H9 (cell line): ENCODE measurements at regions not wholly inside any gene's neighbourhood (a gene's known extent, or its start where the extent isn't known, plus 50 kb on each side); places are given as distances from the start of the nearest gene placed in this dataset.

Experiments
- DNase-seq: peaks from one replicate; pipeline ENCODE4 v3.0.0-alpha.2; 2017
- H2AFZ ChIP-seq: one replicate; pipeline ENCODE4 v1.6.1; 2013; ENCODE audit warnings: mild to moderate bottlenecking, low read length, control low read depth, moderate library complexity
- H2AK5ac ChIP-seq: 2 replicates; pipeline ENCODE4 v1.6.1; 2013; ENCODE audit warnings: low read length, control low read depth, mixed read lengths; ENCODE audit not compliant: insufficient read length
- H2BK120ac ChIP-seq: one replicate; pipeline ENCODE4 v1.6.1; 2013; ENCODE audit warnings: low read depth, mild to moderate bottlenecking, low read length, control low read depth, inconsistent platforms; ENCODE audit not compliant: poor library complexity, severe bottlenecking
- H2BK12ac ChIP-seq: 2 replicates; pipeline ENCODE4 v1.6.1; 2013; ENCODE audit warnings: low read length, control low read depth, mixed read lengths, low read depth; ENCODE audit not compliant: insufficient read length
- H2BK15ac ChIP-seq: 2 replicates; pipeline ENCODE4 v1.6.1; 2013; ENCODE audit warnings: low read depth, low read length, control low read depth
- H2BK20ac ChIP-seq: one replicate; pipeline ENCODE4 v1.6.1; 2013; ENCODE audit warnings: low read depth, mild to moderate bottlenecking, low read length, control low read depth, inconsistent platforms; ENCODE audit not compliant: poor library complexity, severe bottlenecking
- H2BK5ac ChIP-seq: 2 replicates; pipeline ENCODE4 v1.6.1; 2013; ENCODE audit warnings: low read length, control low read depth, mixed read lengths; ENCODE audit not compliant: insufficient read length
- H3K14ac ChIP-seq: 2 replicates; pipeline ENCODE4 v1.6.1; 2013; ENCODE audit warnings: low read length, control low read depth; ENCODE audit not compliant: insufficient read depth
- H3K18ac ChIP-seq: 2 replicates; pipeline ENCODE4 v1.6.1; 2013; ENCODE audit warnings: low read depth, mild to moderate bottlenecking, mixed read lengths, low read length, control low read depth; ENCODE audit not compliant: insufficient read length
- H3K23ac ChIP-seq: 2 replicates; pipeline ENCODE4 v1.6.1; 2013; ENCODE audit warnings: low read length, control low read depth, mixed read lengths, low read depth; ENCODE audit not compliant: insufficient read length
- H3K23me2 ChIP-seq: 2 replicates; pipeline ENCODE4 v1.6.1; 2013; ENCODE audit warnings: low read depth, mild to moderate bottlenecking, mixed read lengths, low read length, control low read depth; ENCODE audit not compliant: insufficient read length, poor library complexity, severe bottlenecking
- H3K27ac ChIP-seq: 2 replicates; pipeline ENCODE4 v1.5.1; 2013; ENCODE audit warnings: low read length, control low read depth, mixed read lengths, low read depth; ENCODE audit not compliant: insufficient read length
- H3K27me3 ChIP-seq: 2 replicates; pipeline ENCODE4 v1.6.1; 2013; ENCODE audit warnings: low read length, control low read depth, inconsistent platforms; ENCODE audit not compliant: insufficient read depth
- H3K4ac ChIP-seq: 2 replicates; pipeline ENCODE4 v1.6.1; 2013; ENCODE audit warnings: low read depth, mild to moderate bottlenecking, control low read depth, inconsistent platforms, low read length, moderate library complexity
- H3K4me1 ChIP-seq: 2 replicates; pipeline ENCODE4 v1.6.1; 2013; ENCODE audit warnings: low read length, control low read depth, inconsistent platforms; ENCODE audit not compliant: insufficient read depth
- H3K4me2 ChIP-seq: 2 replicates; pipeline ENCODE4 v1.6.1; 2013; ENCODE audit warnings: low read length, control low read depth, mixed read lengths; ENCODE audit not compliant: insufficient read length, insufficient read depth
- H3K56ac ChIP-seq: 2 replicates; pipeline ENCODE4 v1.6.1; 2013; ENCODE audit warnings: low read depth, mild to moderate bottlenecking, mixed read lengths, low read length, control low read depth; ENCODE audit not compliant: insufficient read length
- H3K79me1 ChIP-seq: 2 replicates; pipeline ENCODE4 v1.6.1; 2013; ENCODE audit warnings: low read depth, mild to moderate bottlenecking, moderate library complexity, low read length, control low read depth, inconsistent platforms; ENCODE audit not compliant: insufficient read depth, poor library complexity, severe bottlenecking
- H3K79me2 ChIP-seq: 2 replicates; pipeline ENCODE4 v1.6.1; 2013; ENCODE audit warnings: low read length, control low read depth, inconsistent platforms; ENCODE audit not compliant: insufficient read depth
- H3K9ac ChIP-seq: 2 replicates; pipeline ENCODE4 v1.6.1; 2013; ENCODE audit warnings: low read length, control low read depth, mixed read lengths; ENCODE audit not compliant: insufficient read length; ENCODE audit errors: extremely low read depth
- H3K9me3 ChIP-seq: one replicate; pipeline ENCODE4 v1.6.1; 2013; ENCODE audit warnings: low read depth, low read length, inconsistent platforms; ENCODE audit not compliant: control insufficient read depth
- H3T11ph ChIP-seq: one replicate; pipeline ENCODE4 v1.6.1; 2013; ENCODE audit warnings: mild to moderate bottlenecking, low read length, control low read depth, inconsistent platforms
- H4K20me1 ChIP-seq: one replicate; pipeline ENCODE4 v1.6.1; 2013; ENCODE audit not compliant: control insufficient read depth, insufficient read length, insufficient read depth
- H4K5ac ChIP-seq: 2 replicates; pipeline ENCODE4 v1.6.1; 2013; ENCODE audit warnings: low read depth, mild to moderate bottlenecking, mixed read lengths, low read length, control low read depth; ENCODE audit not compliant: insufficient read length
- H4K8ac ChIP-seq: replicated peaks from 2 replicates; pipeline ENCODE4 v1.6.1; 2013; ENCODE audit warnings: low read length, control low read depth, mixed read lengths, low read depth; ENCODE audit not compliant: insufficient read length
- H4K91ac ChIP-seq: 2 replicates; pipeline ENCODE4 v1.6.1; 2013; ENCODE audit warnings: low read depth, mild to moderate bottlenecking, moderate library complexity, mixed read lengths, low read length, control low read depth; ENCODE audit not compliant: insufficient read length
- H3K27ac Mint-ChIP-seq, 3 experiments: 2 replicates in 2 of 3; 3 replicates in 1 of 3; pipeline ENCODE4 v1.8.0; 2020 to 2021; ENCODE audit warnings: mixed read lengths in 3 of 3, mild to moderate bottlenecking in 1 of 3, moderate library complexity in 1 of 3
- H3K27me3 Mint-ChIP-seq: 2 replicates; pipeline ENCODE4 v1.8.0; 2021; ENCODE audit warnings: low read depth, mild to moderate bottlenecking, moderate library complexity, mixed read lengths
- H3K36me3 Mint-ChIP-seq, 3 experiments: 2 replicates in 2 of 3; 3 replicates in 1 of 3; pipeline ENCODE4 v1.8.0; 2020 to 2021; ENCODE audit warnings: low read depth in 3 of 3, mixed read lengths in 3 of 3; ENCODE audit not compliant: insufficient read depth in 1 of 3
- H3K4me1 Mint-ChIP-seq, 2 experiments: 2 replicates each; pipeline ENCODE4 v1.8.0; 2020; ENCODE audit warnings: mixed read lengths in 2 of 2
- H3K4me3 Mint-ChIP-seq, 2 experiments: 2 replicates in 1 of 2; 3 replicates in 1 of 2; pipeline ENCODE4 v1.8.0; 2020 to 2021; ENCODE audit warnings: mild to moderate bottlenecking in 2 of 2, mixed read lengths in 2 of 2, moderate library complexity in 1 of 2
- H3K9me3 Mint-ChIP-seq, 2 experiments: 2 replicates in 1 of 2; 3 replicates in 1 of 2; pipeline ENCODE4 v1.8.0; 2020; ENCODE audit warnings: mild to moderate bottlenecking in 2 of 2, mixed read lengths in 2 of 2, moderate library complexity in 1 of 2
- CTCF ChIP-seq: fragments of 200-600 bp; sonication (generic); conservative IDR thresholded peaks from 3 replicates; pipeline ENCODE4 v1.8.0; 2021; ENCODE audit warnings: antibody characterized with exemption, mild to moderate bottlenecking
- WGBS: extraction: QIAGEN DNeasy Blood & Tissue Kit; methylation state at CpG from one replicate; pipeline ENCODE4 v1.1.7; 2013; ENCODE audit warnings: missing lambda C conversion rate, low lambda C conversion rate, mixed read lengths; ENCODE audit not compliant: insufficient read length; ENCODE audit errors: extremely low coverage; 5-methylcytosine and 5-hydroxymethylcytosine counted together

- H3K23ac ChIP-seq: no peak overlapping the region
- H3K9ac ChIP-seq: no peak overlapping the region
- H2BK20ac ChIP-seq: peak overlapping the region; percentile 15
- H3K4me1 ChIP-seq: peaks cover 2% of the 10 kb centered on the region; the same call in 1 of the 2 replicates
- no peak for TF ChIP-seq CTCF
- Mint-ChIP-seq H3K9me3 (no peaks in the 10 kb centered on the region), H3K4me3 (no peak overlapping the region), H3K27ac (no peak overlapping the region), H3K27me3 (no peaks in the 10 kb centered on the region), H3K36me3 (no peaks in the 10 kb centered on the region), H3K4me1 (peaks cover 30 to 31% of the 10 kb centered on the region in 2 experiments)
- no peak overlapping the region for H2AFZ ChIP-seq
- H3K18ac ChIP-seq: peak overlapping the region; percentile 82
- H4K5ac ChIP-seq: no peak overlapping the region
- H3K9me3 ChIP-seq: no peaks in the 10 kb centered on the region
- no peak overlapping the region for H2BK12ac ChIP-seq
- WGBS: no CpG with 5 or more reads among the region's 1 CpG
- no peaks in the 10 kb centered on the region for H3K23me2 ChIP-seq
- H3K4ac ChIP-seq: no peak overlapping the region
- H3K27me3 ChIP-seq: no peaks in the 10 kb centered on the region
- H3K14ac ChIP-seq: peak overlapping the region; percentile 83; the same call in 1 of the 2 replicates
- no peak for DNase-seq
- no peak overlapping the region for H3T11ph ChIP-seq
- H4K91ac ChIP-seq: no peak overlapping the region
- H3K56ac ChIP-seq: no peak overlapping the region
- no peaks in the 10 kb centered on the region for H3K79me2 ChIP-seq
- no peak overlapping the region for H2BK5ac ChIP-seq
- H3K4me2 ChIP-seq: no peak overlapping the region
- H4K8ac ChIP-seq: no peak overlapping the region
- H3K27ac ChIP-seq: no peak overlapping the region
- H2BK120ac ChIP-seq: no peak overlapping the region
- H2AK5ac ChIP-seq: no peak overlapping the region
- no peaks in the 10 kb centered on the region for H4K20me1 ChIP-seq
- no peaks in the 10 kb centered on the region for H3K79me1 ChIP-seq
- H2BK15ac ChIP-seq: no peak overlapping the region
These were observed 90.6 kb upstream of the CLINT1 start for GRCh38 chr5:157949520-157949919.
